SJCRH30 (cell line): ENCODE measurements at regions not wholly inside any gene's neighbourhood (a gene's known extent, or its start where the extent isn't known, plus 50 kb on each side); places are given as distances from the start of the nearest gene placed in this dataset.
"Not testable (repeated sequence)": the region's sequence is repeated elsewhere in the genome, so short reads cannot be mapped to it uniquely, and the experiment has no call there.

Experiments used
- DNase-seq, 2 experiments: peaks; one replicate each; pipeline ENCODE4 v3.0.0-alpha.2; 2015 to 2020
- H3K27ac ChIP-seq: fragments of 250-450 bp; sonication (Bioruptor Pico); 2 replicates; pipeline ENCODE4 v1.5.1; 2020; ENCODE audit warnings: mild to moderate bottlenecking, moderate library complexity
- H3K27me3 ChIP-seq: fragments of 250-450 bp; sonication (Bioruptor Pico); 2 replicates; pipeline ENCODE4 v1.5.1; 2020; ENCODE audit warnings: mild to moderate bottlenecking, moderate library complexity
- H3K36me3 ChIP-seq: fragments of 250-450 bp; sonication (Bioruptor Pico); 2 replicates; pipeline ENCODE4 v1.5.1; 2020; ENCODE audit warnings: mild to moderate bottlenecking, moderate library complexity
- H3K4me1 ChIP-seq: fragments of 250-450 bp; sonication (Bioruptor Pico); 2 replicates; pipeline ENCODE4 v1.5.1; 2020; ENCODE audit warnings: mild to moderate bottlenecking, moderate library complexity
- H3K4me3 ChIP-seq: fragments of 250-450 bp; sonication (Bioruptor Pico); 2 replicates; pipeline ENCODE4 v1.5.1; 2020; ENCODE audit warnings: mild to moderate bottlenecking, moderate library complexity
- H3K9me3 ChIP-seq: fragments of 250-450 bp; sonication (Bioruptor Pico); replicated peaks from 2 replicates; pipeline ENCODE4 v1.5.1; 2020; ENCODE audit warnings: mild to moderate bottlenecking, moderate library complexity

GRCh38 chr12:105672121-105672975, 341.9 kb downstream of the C12orf75 start:
- H3K27ac ChIP-seq = no peak overlapping the region
- no peak for DNase-seq
- no peaks in the 10 kb centered on the region for H3K4me1 ChIP-seq
- no peak overlapping the region for H3K4me3 ChIP-seq
- no peaks in the 10 kb centered on the region for H3K9me3 ChIP-seq
- no peaks in the 10 kb centered on the region for H3K27me3 ChIP-seq
- no peaks in the 10 kb centered on the region for H3K36me3 ChIP-seq

DNA sequence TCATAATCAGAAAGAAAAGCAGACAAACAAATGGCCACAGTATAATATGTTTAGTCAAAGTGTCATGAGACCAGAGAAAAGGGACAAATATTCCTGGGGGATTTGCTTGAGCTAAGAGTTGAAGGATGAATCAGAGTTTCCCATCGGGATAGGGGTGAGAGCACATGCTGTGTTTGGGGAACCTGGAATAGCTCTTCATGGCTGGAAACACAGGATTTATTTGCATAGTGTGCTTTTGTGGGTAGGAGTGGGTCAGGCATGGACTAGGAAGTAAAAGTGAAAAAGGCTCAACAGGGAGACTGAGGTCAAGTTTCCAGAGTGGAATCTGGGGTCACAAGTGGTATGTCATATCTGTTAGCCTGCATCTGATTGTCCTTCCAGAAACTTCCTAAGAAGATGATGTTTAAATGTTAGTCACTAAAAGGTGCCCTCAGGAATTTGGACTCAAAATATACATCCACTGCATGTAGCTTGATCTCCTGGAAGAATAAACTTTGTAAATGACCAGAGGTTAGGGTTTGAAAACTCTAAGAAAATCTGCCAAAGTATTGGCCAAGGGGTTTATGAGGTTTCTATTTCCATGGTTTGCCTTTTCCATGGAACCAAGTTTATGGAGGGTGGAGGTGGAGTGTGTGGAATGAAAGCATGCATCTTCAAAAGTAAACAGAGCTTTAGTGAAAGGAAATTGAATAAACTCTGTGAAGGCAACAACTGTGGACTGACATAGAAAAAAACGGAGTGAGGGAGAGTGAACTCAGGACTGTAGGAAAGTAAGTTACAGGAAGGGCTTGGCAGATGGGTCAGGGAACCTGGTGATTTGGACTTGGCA, 344.6 kb downstream of the C12orf75 start:
- Histone ChIP-seq H3K9me3 (no peaks in the 10 kb centered on the region), H3K27me3 (no peaks in the 10 kb centered on the region), H3K27ac (no peak overlapping the region), H3K36me3 (no peaks in the 10 kb centered on the region), H3K4me1 (no peaks in the 10 kb centered on the region), H3K4me3 (no peak overlapping the region)
- DNase-seq = no peak

DNA sequence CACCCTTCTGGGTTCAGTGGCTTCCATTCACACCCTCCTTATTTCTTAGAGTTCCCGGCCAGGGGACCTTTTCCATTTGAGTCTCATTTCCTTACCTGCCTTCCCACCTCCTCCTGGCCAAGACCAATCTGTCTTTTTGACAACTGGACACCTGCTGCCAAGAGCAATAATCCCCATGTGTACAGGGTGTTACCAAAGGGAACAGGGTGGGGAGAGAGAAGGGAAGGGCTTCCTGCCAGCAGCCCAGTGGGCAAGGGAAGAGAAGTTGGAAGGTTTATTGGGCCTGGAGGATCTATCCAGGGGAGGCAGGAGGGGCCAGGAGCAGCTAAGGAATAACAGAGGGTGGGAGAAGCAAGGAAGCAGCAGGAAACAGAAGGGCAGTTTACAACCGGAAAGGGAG, 346.2 kb downstream of the C12orf75 start:
- no peak overlapping the region for H3K27ac ChIP-seq
- DNase-seq = no peak
- peaks cover 5% of the 10 kb centered on the region for H3K4me1 ChIP-seq
- H3K9me3 ChIP-seq = no peaks in the 10 kb centered on the region
- no peaks in the 10 kb centered on the region for H3K27me3 ChIP-seq
- no peaks in the 10 kb centered on the region for H3K36me3 ChIP-seq
- no peak overlapping the region for H3K4me3 ChIP-seq

DNA sequence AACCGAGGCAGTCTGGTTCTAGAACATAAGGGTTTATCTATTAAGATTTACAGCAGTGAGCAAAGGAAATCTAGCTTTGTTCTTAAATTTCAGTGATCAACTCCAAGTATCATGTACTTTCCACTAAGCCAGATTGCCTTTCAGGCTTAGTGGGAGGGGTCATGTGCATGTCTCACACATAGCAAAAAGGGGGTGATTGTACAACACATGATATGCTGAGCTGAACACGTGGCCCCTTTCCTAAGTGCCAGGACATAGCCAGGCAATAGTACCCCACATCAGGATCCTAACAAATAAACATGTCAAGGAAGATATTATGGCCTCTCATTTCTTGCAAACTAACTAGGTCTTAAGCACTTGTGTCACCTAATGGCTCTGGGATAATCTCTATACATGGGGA, 347.2 kb downstream of the C12orf75 start:
- Histone ChIP-seq H3K27ac (no peak overlapping the region), H3K4me1 (peaks cover 13% of the 10 kb centered on the region), H3K36me3 (no peaks in the 10 kb centered on the region), H3K4me3 (no peak overlapping the region), H3K27me3 (no peaks in the 10 kb centered on the region), H3K9me3 (no peaks in the 10 kb centered on the region)
- DNase-seq = no peak

DNA sequence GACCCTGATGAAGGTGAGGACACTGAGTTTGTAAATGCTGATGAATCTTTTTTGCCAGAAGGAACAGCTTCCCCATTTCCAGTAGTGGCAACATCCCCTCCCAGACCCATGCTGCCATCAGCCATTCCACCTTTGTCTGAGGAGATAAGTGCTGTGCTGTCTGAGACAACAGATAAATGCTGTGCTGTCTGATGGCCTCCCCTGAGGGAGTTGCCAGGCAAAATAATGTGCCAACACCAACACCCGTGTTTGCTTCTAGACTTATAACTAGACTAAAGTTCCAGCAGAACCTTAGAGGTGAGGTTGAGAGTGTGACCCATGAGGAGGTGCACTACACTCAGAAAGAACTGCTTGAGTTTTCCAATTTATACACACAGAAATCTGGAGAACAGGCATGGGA, 349.5 kb downstream of the C12orf75 start:
- H3K27me3 ChIP-seq = no peaks in the 10 kb centered on the region
- H3K4me3 ChIP-seq = no peak overlapping the region
- H3K4me1 ChIP-seq = peaks cover 18% of the 10 kb centered on the region
- no peaks in the 10 kb centered on the region for H3K36me3 ChIP-seq
- no peaks in the 10 kb centered on the region for H3K9me3 ChIP-seq
- no peak overlapping the region for H3K27ac ChIP-seq
- DNase-seq = no peak

DNA sequence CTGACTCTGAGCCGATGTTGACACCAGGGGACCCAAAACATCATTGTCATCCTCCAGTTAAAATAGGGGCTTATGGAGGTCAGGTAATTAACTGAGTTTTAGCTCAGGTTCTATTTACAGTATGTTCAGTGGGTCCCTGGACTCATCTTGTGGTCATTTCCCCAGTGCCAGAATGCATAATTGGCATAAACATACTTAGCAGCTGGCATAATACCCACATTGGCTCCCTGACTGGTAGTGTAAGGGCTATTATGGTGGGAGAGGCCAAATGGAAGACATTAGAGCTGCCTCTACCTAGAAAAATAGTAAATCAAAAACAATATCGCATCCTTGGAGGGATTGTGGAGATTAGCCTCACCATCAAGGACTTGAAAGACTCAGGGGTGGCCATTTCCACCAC, 350.9 kb downstream of the C12orf75 start:
- no peaks in the 10 kb centered on the region for H3K36me3 ChIP-seq
- H3K9me3 ChIP-seq = no peaks in the 10 kb centered on the region
- peak overlapping the region; percentile 21; the same call in 1 of the 2 replicates for H3K27ac ChIP-seq
- no peak overlapping the region for H3K4me3 ChIP-seq
- peaks cover 18% of the 10 kb centered on the region for H3K4me1 ChIP-seq
- DNase-seq = peak in 1 of 2 experiments; percentile 53
- no peaks in the 10 kb centered on the region for H3K27me3 ChIP-seq

- H3K36me3 ChIP-seq, H3K27me3 ChIP-seq, H3K4me3 ChIP-seq, H3K27ac ChIP-seq, H3K9me3 ChIP-seq: not testable (repeated sequence)
- DNase-seq = peak; percentile 49 to 60
- H3K4me1 ChIP-seq = peaks cover 18% of the 10 kb centered on the region
Measured at GRCh38 chr12:105682821-105683220, 352.3 kb downstream of the C12orf75 start.

GRCh38 chr12:105683836-105684235, 353.3 kb downstream of the C12orf75 start:
- not testable (repeated sequence) for H3K36me3 ChIP-seq, H3K27me3 ChIP-seq, H3K4me3 ChIP-seq, H3K9me3 ChIP-seq, DNase-seq, H3K27ac ChIP-seq
- H3K4me1 ChIP-seq = peaks cover 18% of the 10 kb centered on the region

GRCh38 chr12:105698075-105698474, 367.6 kb downstream of the C12orf75 start:
- no peaks in the 10 kb centered on the region for H3K27me3 ChIP-seq
- H3K4me1 ChIP-seq = no peaks in the 10 kb centered on the region
- H3K4me3 ChIP-seq = no peak overlapping the region
- no peak overlapping the region for H3K27ac ChIP-seq
- no peaks in the 10 kb centered on the region for H3K36me3 ChIP-seq
- no peaks in the 10 kb centered on the region for H3K9me3 ChIP-seq
- DNase-seq = peak; percentile 19 to 31

DNA sequence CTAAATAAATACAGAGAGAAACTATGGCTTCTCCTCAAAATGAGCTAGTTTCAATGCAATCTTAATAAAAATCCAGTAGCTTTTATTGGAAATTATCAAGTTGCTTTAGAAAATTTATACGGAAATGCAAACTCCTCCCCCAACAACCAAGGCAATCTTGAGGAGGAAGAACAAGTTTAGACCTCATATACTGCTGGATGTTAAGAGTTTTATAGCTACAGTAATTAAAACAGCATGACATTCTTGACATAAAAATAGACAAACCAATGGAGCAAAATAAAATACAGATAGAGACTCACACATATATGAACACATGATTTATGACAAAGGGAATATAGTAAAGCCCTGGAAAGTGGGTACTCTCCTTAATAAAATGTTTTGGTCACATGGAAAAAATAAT, 368.7 kb downstream of the C12orf75 start:
- Histone ChIP-seq H3K4me1 (no peaks in the 10 kb centered on the region), H3K36me3 (no peaks in the 10 kb centered on the region), H3K27ac (no peak overlapping the region), H3K4me3 (no peak overlapping the region), H3K9me3 (no peaks in the 10 kb centered on the region), H3K27me3 (no peaks in the 10 kb centered on the region)
- DNase-seq = no peak

DNA sequence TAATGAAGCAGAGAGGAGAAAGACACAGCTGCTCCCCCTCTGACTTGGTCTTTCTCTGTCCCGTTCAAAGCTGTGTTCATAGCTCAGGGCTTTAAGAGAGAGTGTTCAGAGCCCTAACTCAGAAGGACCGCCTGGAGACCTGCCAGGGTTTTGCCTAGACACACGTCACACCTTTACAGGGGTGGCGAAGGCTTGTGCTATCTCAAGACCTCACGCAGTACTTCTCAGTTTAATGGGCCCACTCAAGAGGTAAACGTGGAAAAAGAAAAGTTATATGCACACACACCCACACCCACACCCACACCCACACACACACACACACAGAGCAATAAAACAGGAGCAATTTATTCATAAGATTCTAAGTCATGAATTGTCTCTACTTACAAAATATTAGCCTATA, 374.3 kb downstream of the C12orf75 start:
- H3K36me3 ChIP-seq = no peaks in the 10 kb centered on the region
- no peaks in the 10 kb centered on the region for H3K9me3 ChIP-seq
- peaks cover 22% of the 10 kb centered on the region for H3K4me1 ChIP-seq
- no peaks in the 10 kb centered on the region for H3K27me3 ChIP-seq
- H3K27ac ChIP-seq = no peak overlapping the region
- no peak for DNase-seq
- no peak overlapping the region for H3K4me3 ChIP-seq

DNA sequence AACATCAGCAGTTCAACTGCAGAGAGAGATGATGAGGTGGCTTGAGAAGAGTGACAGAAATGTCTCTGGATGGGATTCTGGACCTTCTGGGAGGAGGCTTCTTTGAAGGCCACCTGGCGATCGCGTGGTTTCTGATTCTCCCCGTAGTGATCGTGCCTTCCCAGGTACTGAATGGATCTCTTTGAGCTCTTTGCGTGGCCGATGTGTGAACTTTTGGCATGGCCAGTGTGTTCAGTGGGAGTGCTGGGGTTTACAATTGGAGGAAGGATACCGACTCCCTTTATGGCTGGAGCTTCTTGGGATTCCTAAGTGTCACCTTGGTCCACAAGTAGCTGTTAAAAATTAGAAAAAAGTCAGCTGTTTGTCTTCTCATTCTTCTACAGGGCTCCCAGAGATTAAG, 374.7 kb downstream of the C12orf75 start:
- no peak overlapping the region for H3K27ac ChIP-seq
- peaks cover 22% of the 10 kb centered on the region for H3K4me1 ChIP-seq
- no peak for DNase-seq
- no peaks in the 10 kb centered on the region for H3K27me3 ChIP-seq
- H3K4me3 ChIP-seq = no peak overlapping the region
- no peaks in the 10 kb centered on the region for H3K36me3 ChIP-seq
- no peaks in the 10 kb centered on the region for H3K9me3 ChIP-seq

GRCh38 chr12:105705765-105706164, 375.3 kb downstream of the C12orf75 start:
- Histone ChIP-seq H3K36me3 (no peaks in the 10 kb centered on the region), H3K4me1 (peaks cover 22% of the 10 kb centered on the region), H3K9me3 (no peaks in the 10 kb centered on the region), H3K4me3 (no peak overlapping the region), H3K27ac (peak overlapping the region; percentile 71), H3K27me3 (no peaks in the 10 kb centered on the region)
- DNase-seq = peak; percentile 29 to 61

DNA sequence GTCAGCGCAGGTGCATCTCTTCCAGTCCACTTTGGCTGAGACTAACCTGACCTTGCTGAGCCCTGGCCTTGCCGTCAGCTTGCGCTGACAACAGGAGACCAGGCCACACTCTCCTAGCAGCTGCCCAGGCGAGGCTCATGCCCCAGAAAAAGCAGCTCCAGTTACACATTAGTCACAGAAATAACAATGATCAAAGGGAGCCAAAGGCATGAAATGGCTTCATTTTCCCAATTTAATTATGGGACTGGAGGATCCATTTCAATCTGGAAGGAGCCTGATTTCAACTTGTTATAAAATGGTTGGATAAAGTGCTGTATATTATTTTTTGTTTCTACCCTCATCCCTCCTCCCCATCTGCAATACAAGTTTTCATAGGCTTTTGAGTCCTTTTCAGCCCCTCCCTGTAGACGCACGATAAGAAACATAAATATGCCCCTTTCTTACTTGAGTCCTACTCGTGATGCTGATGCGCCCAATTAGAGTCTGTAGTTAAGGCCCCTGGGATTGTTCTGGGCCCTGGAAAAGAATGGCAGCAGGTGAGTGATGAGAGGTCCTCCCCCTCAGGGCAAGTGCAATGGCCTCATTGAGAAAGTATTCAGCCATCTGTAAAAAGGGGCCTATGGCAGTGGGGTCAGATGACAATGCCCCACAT, 376.0 kb downstream of the C12orf75 start:
- Histone ChIP-seq H3K9me3 (no peaks in the 10 kb centered on the region), H3K27me3 (no peaks in the 10 kb centered on the region), H3K36me3 (no peaks in the 10 kb centered on the region), H3K4me3 (no peak overlapping the region), H3K27ac (peak overlapping the region; percentile 71), H3K4me1 (peaks cover 22% of the 10 kb centered on the region)
- DNase-seq = peak; percentile 67 to 82

GRCh38 chr12:105706973-105707334, 376.5 kb downstream of the C12orf75 start:
- Histone ChIP-seq H3K27ac (peak overlapping the region; percentile 71), H3K9me3 (no peaks in the 10 kb centered on the region), H3K36me3 (no peaks in the 10 kb centered on the region), H3K4me3 (no peak overlapping the region), H3K27me3 (no peaks in the 10 kb centered on the region), H3K4me1 (peaks cover 22% of the 10 kb centered on the region)
- no peak for DNase-seq
